ENCODE measurements at regions not wholly inside any gene's neighbourhood (a gene's known extent, or its start where the extent isn't known, plus 50 kb on each side); places are given as distances from the start of the nearest gene placed in this dataset.

- no peak overlapping the region for H3K23ac ChIP-seq (ENCODE audit: low read length in 2 of 2)
- H3K36me3 ChIP-seq (ENCODE audit: control insufficient read depth in 1 of 2, insufficient read depth in 2 of 2, low read depth in 1 of 2, low read length in 2 of 2) = no peaks in the 10 kb centered on the region
- H4K8ac ChIP-seq (ENCODE audit: low read length) = no peak overlapping the region
- DNase-seq = no peak
- no peak overlapping the region for H2BK120ac ChIP-seq (ENCODE audit: low read depth, low read length)
- no peak overlapping the region for H3K4ac ChIP-seq (ENCODE audit: low read depth in 1 of 2, low read length in 2 of 2)
- no peak overlapping the region for H2BK15ac ChIP-seq (ENCODE audit: low read depth, poor library complexity, severe bottlenecking)
- no peak overlapping the region for H2AK5ac ChIP-seq (ENCODE audit: low read length, severe bottlenecking)
- no peak overlapping the region for H3K14ac ChIP-seq (ENCODE audit: low read length in 2 of 2)
- 95% methylated on average over 2 of the region's 2 CpGs for WGBS
- H2BK5ac ChIP-seq (ENCODE audit: low read depth, low read length, poor library complexity, severe bottlenecking) = no peak overlapping the region
- H3K27me3 ChIP-seq (ENCODE audit: control insufficient read depth in 1 of 2, insufficient read depth in 1 of 2, low read length in 2 of 2) = no peaks in the 10 kb centered on the region
- H3K27ac ChIP-seq (ENCODE audit: low read length, poor library complexity, severe bottlenecking) = no peak overlapping the region
- no peak overlapping the region for H3K18ac ChIP-seq (ENCODE audit: low read depth in 1 of 2, low read length in 2 of 2)
- no peaks in the 10 kb centered on the region for H3K79me1 ChIP-seq (replicated peaks; ENCODE audit: low read length, poor library complexity, severe bottlenecking)
- H3K4me2 ChIP-seq (ENCODE audit: low read length, poor library complexity, severe bottlenecking) = no peak overlapping the region
- no peak overlapping the region for H3K9ac ChIP-seq (ENCODE audit: low read length)
- no peak overlapping the region for H2AFZ ChIP-seq (ENCODE audit: low read depth, low read length)
- no peak overlapping the region for H4K91ac ChIP-seq (ENCODE audit: low read length)
- no peak overlapping the region for H2BK12ac ChIP-seq (ENCODE audit: low read length in 2 of 2)
- no peaks in the 10 kb centered on the region for H3K4me1 ChIP-seq (ENCODE audit: control insufficient read depth, insufficient read depth, low read depth, low read length)
- H3K9me3 ChIP-seq (ENCODE audit: control insufficient read depth, low read length) = no peaks in the 10 kb centered on the region
- no peak overlapping the region for H3K4me3 ChIP-seq (ENCODE audit: insufficient read depth in 1 of 2, low read depth in 1 of 2, low read length in 2 of 2)
Observed at GRCh38 chr7:94173436-94173835, 169.3 kb upstream of the BET1 start.

- H3K27ac ChIP-seq (ENCODE audit: low read length, poor library complexity, severe bottlenecking) = no peak overlapping the region
- no peaks in the 10 kb centered on the region for H3K9me3 ChIP-seq (ENCODE audit: control insufficient read depth, low read length)
- H3K4me3 ChIP-seq (ENCODE audit: insufficient read depth in 1 of 2, low read depth in 1 of 2, low read length in 2 of 2) = no peak overlapping the region
- H3K9ac ChIP-seq (ENCODE audit: low read length) = no peak overlapping the region
- no peak overlapping the region for H3K14ac ChIP-seq (ENCODE audit: low read length in 2 of 2)
- H3K23ac ChIP-seq (ENCODE audit: low read length in 2 of 2) = no peak overlapping the region
- no peaks in the 10 kb centered on the region for H3K79me1 ChIP-seq (replicated peaks; ENCODE audit: low read length, poor library complexity, severe bottlenecking)
- no peaks in the 10 kb centered on the region for H3K36me3 ChIP-seq (ENCODE audit: control insufficient read depth in 1 of 2, insufficient read depth in 2 of 2, low read depth in 1 of 2, low read length in 2 of 2)
- H3K4me2 ChIP-seq (ENCODE audit: low read length, poor library complexity, severe bottlenecking) = no peak overlapping the region
- H2BK12ac ChIP-seq (ENCODE audit: low read length in 2 of 2) = no peak overlapping the region
- H4K91ac ChIP-seq (ENCODE audit: low read length) = no peak overlapping the region
- H4K8ac ChIP-seq (ENCODE audit: low read length) = no peak overlapping the region
- H2BK15ac ChIP-seq (ENCODE audit: low read depth, poor library complexity, severe bottlenecking) = no peak overlapping the region
- H2BK120ac ChIP-seq (ENCODE audit: low read depth, low read length) = no peak overlapping the region
- H2AK5ac ChIP-seq (ENCODE audit: low read length, severe bottlenecking) = no peak overlapping the region
- 70% methylated on average over 4 of the region's 5 CpGs for WGBS
- H3K4me1 ChIP-seq (ENCODE audit: control insufficient read depth, insufficient read depth, low read depth, low read length) = no peaks in the 10 kb centered on the region
- no peak overlapping the region for H3K4ac ChIP-seq (ENCODE audit: low read depth in 1 of 2, low read length in 2 of 2)
- DNase-seq = no peak
- H3K18ac ChIP-seq (ENCODE audit: low read depth in 1 of 2, low read length in 2 of 2) = no peak overlapping the region
- no peak overlapping the region for H2AFZ ChIP-seq (ENCODE audit: low read depth, low read length)
- H2BK5ac ChIP-seq (ENCODE audit: low read depth, low read length, poor library complexity, severe bottlenecking) = no peak overlapping the region
- H3K27me3 ChIP-seq (ENCODE audit: control insufficient read depth in 1 of 2, insufficient read depth in 1 of 2, low read length in 2 of 2) = no peaks in the 10 kb centered on the region
Observed at GRCh38 chr7:94174375-94174774, 170.2 kb upstream of the BET1 start.

GRCh38 chr7:94174956-94175355 lies 170.8 kb upstream of the BET1 start:
- Histone ChIP-seq H2AFZ (ENCODE audit: low read depth, low read length) (no peak overlapping the region), H3K4ac (ENCODE audit: low read depth in 1 of 2, low read length in 2 of 2) (no peak overlapping the region), H4K8ac (ENCODE audit: low read length) (no peak overlapping the region), H3K9me3 (ENCODE audit: control insufficient read depth, low read length) (no peaks in the 10 kb centered on the region), H4K91ac (ENCODE audit: low read length) (no peak overlapping the region), H3K27me3 (ENCODE audit: control insufficient read depth in 1 of 2, insufficient read depth in 1 of 2, low read length in 2 of 2) (no peaks in the 10 kb centered on the region), H3K79me1 (replicated peaks; ENCODE audit: low read length, poor library complexity, severe bottlenecking) (no peaks in the 10 kb centered on the region), H3K23ac (ENCODE audit: low read length in 2 of 2) (no peak overlapping the region), H3K4me1 (ENCODE audit: control insufficient read depth, insufficient read depth, low read depth, low read length) (no peaks in the 10 kb centered on the region), H2BK15ac (ENCODE audit: low read depth, poor library complexity, severe bottlenecking) (no peak overlapping the region), H3K18ac (ENCODE audit: low read depth in 1 of 2, low read length in 2 of 2) (no peak overlapping the region), H2BK12ac (ENCODE audit: low read length in 2 of 2) (no peak overlapping the region), H3K4me2 (ENCODE audit: low read length, poor library complexity, severe bottlenecking) (no peak overlapping the region), H3K4me3 (ENCODE audit: insufficient read depth in 1 of 2, low read depth in 1 of 2, low read length in 2 of 2) (no peak overlapping the region), H3K27ac (ENCODE audit: low read length, poor library complexity, severe bottlenecking) (no peak overlapping the region), H3K36me3 (ENCODE audit: control insufficient read depth in 1 of 2, insufficient read depth in 2 of 2, low read depth in 1 of 2, low read length in 2 of 2) (no peaks in the 10 kb centered on the region), H3K14ac (ENCODE audit: low read length in 2 of 2) (no peak overlapping the region), H2BK120ac (ENCODE audit: low read depth, low read length) (no peak overlapping the region), H2AK5ac (ENCODE audit: low read length, severe bottlenecking) (no peak overlapping the region), H3K9ac (ENCODE audit: low read length) (no peak overlapping the region), H2BK5ac (ENCODE audit: low read depth, low read length, poor library complexity, severe bottlenecking) (no peak overlapping the region)
- no CpG with 5 or more reads among the region's 2 CpGs for whole genome bisulfite sequencing
- peak; percentile 29 for DNase-seq

- no peaks in the 10 kb centered on the region for H3K36me3 ChIP-seq (ENCODE audit: control insufficient read depth in 1 of 2, insufficient read depth in 2 of 2, low read depth in 1 of 2, low read length in 2 of 2)
- no peak overlapping the region for H2AK5ac ChIP-seq (ENCODE audit: low read length, severe bottlenecking)
- H2BK12ac ChIP-seq (ENCODE audit: low read length in 2 of 2) = no peak overlapping the region
- no peaks in the 10 kb centered on the region for H3K4me1 ChIP-seq (ENCODE audit: control insufficient read depth, insufficient read depth, low read depth, low read length)
- H3K23ac ChIP-seq (ENCODE audit: low read length in 2 of 2) = no peak overlapping the region
- H3K18ac ChIP-seq (ENCODE audit: low read depth in 1 of 2, low read length in 2 of 2) = no peak overlapping the region
- H3K9ac ChIP-seq (ENCODE audit: low read length) = no peak overlapping the region
- H3K27ac ChIP-seq (ENCODE audit: low read length, poor library complexity, severe bottlenecking) = no peak overlapping the region
- H2BK120ac ChIP-seq (ENCODE audit: low read depth, low read length) = peak overlapping the region; percentile 49
- WGBS = 67% methylated on average over 4 of the region's 4 CpGs
- no peaks in the 10 kb centered on the region for H3K79me1 ChIP-seq (replicated peaks; ENCODE audit: low read length, poor library complexity, severe bottlenecking)
- no peak overlapping the region for H4K8ac ChIP-seq (ENCODE audit: low read length)
- no peak overlapping the region for H4K91ac ChIP-seq (ENCODE audit: low read length)
- no peak overlapping the region for H2BK15ac ChIP-seq (ENCODE audit: low read depth, poor library complexity, severe bottlenecking)
- no peak for DNase-seq
- H3K4me2 ChIP-seq (ENCODE audit: low read length, poor library complexity, severe bottlenecking) = no peak overlapping the region
- H3K27me3 ChIP-seq (ENCODE audit: control insufficient read depth in 1 of 2, insufficient read depth in 1 of 2, low read length in 2 of 2) = no peaks in the 10 kb centered on the region
- H3K4ac ChIP-seq (ENCODE audit: low read depth in 1 of 2, low read length in 2 of 2) = peak overlapping the region in 1 of 2 experiments; percentile 67
- H3K9me3 ChIP-seq (ENCODE audit: control insufficient read depth, low read length) = no peaks in the 10 kb centered on the region
- H3K14ac ChIP-seq (ENCODE audit: low read length in 2 of 2) = no peak overlapping the region
- no peak overlapping the region for H3K4me3 ChIP-seq (ENCODE audit: insufficient read depth in 1 of 2, low read depth in 1 of 2, low read length in 2 of 2)
- no peak overlapping the region for H2BK5ac ChIP-seq (ENCODE audit: low read depth, low read length, poor library complexity, severe bottlenecking)
- H2AFZ ChIP-seq (ENCODE audit: low read depth, low read length) = no peak overlapping the region
Observed at GRCh38 chr7:94176694-94177200, 172.6 kb upstream of the BET1 start.

Data from mesenchymal stem cell (in vitro differentiated cells and primary cell).